Upper lobe of right lung (tissue), 1 donor: ENCODE measurements at regions not wholly inside any gene's neighbourhood (a gene's known extent, or its start where the extent isn't known, plus 50 kb on each side); places are given as distances from the start of the nearest gene placed in this dataset.

ENCODE experiments used
- ATAC-seq: fragments of 200-7000 bp; cut with Tn5 transposase; one replicate; pipeline ENCODE4 v1.9.1; 2020; ENCODE audit warnings: mild to moderate bottlenecking, moderate library complexity
- DNase-seq: peaks from one replicate; pipeline ENCODE4 v3.0.0-alpha.2; 2020
- H3K27ac ChIP-seq: fragments of 200-600 bp; one replicate; pipeline ENCODE4 v1.8.0; 2022
- H3K27me3 ChIP-seq: fragments of 200-600 bp; one replicate; pipeline ENCODE4 v1.8.0; 2022; ENCODE audit warnings: mild to moderate bottlenecking
- H3K36me3 ChIP-seq: fragments of 200-600 bp; one replicate; pipeline ENCODE4 v1.8.0; 2022
- H3K4me1 ChIP-seq: fragments of 200-600 bp; one replicate; pipeline ENCODE4 v1.8.0; 2022
- H3K4me3 ChIP-seq: fragments of 200-600 bp; one replicate; pipeline ENCODE4 v1.8.0; 2022; ENCODE audit warnings: mild to moderate bottlenecking
- H3K9me3 ChIP-seq: fragments of 200-600 bp; one replicate; pipeline ENCODE4 v1.8.0; 2022
- CTCF ChIP-seq: fragments of 200-600 bp; IDR thresholded peaks from one replicate; pipeline ENCODE4 v1.8.0; 2022; ENCODE audit warnings: antibody characterized with exemption
- intact Hi-C: fragments of 100-400 bp; cut with DNase I; formaldehyde crosslinking; loops from one replicate; pipeline ENCODE4 v1.11.0; 2022
- donor health status: DM: no; HTN: yes; CAD: no; lungs with severe emphysema.

- no peaks in the 10 kb centered on the region for H3K36me3 ChIP-seq
- no peak for ATAC-seq
- H3K4me1 ChIP-seq: no peaks in the 10 kb centered on the region
- no peak for TF ChIP-seq CTCF
- no peak overlapping the region for H3K27ac ChIP-seq
- H3K4me3 ChIP-seq: no peak overlapping the region
- DNase-seq: no peak
- H3K27me3 ChIP-seq: no peaks in the 10 kb centered on the region
- no peaks in the 10 kb centered on the region for H3K9me3 ChIP-seq
- intact Hi-C loops: no loop called here
Observed at GRCh38 chr9:26335116-26335515, 557.5 kb downstream of the CAAP1 start.

- no peak for ATAC-seq
- intact Hi-C loops: no loop called here
- H3K27me3 ChIP-seq: no peaks in the 10 kb centered on the region
- no peak for DNase-seq
- no peak for TF ChIP-seq CTCF
- H3K9me3 ChIP-seq: no peaks in the 10 kb centered on the region
- no peak overlapping the region for H3K27ac ChIP-seq
- H3K4me1 ChIP-seq: no peaks in the 10 kb centered on the region
- H3K36me3 ChIP-seq: no peaks in the 10 kb centered on the region
- no peak overlapping the region for H3K4me3 ChIP-seq
Observed at GRCh38 chr9:26334706-26335105, 557.9 kb downstream of the CAAP1 start.

GRCh38 chr9:26331223-26331622 lies 561.4 kb downstream of the CAAP1 start:
- TF ChIP-seq CTCF: no peak
- DNase-seq: no peak
- Histone ChIP-seq H3K27me3 (no peaks in the 10 kb centered on the region), H3K4me3 (no peak overlapping the region), H3K36me3 (no peaks in the 10 kb centered on the region), H3K4me1 (no peaks in the 10 kb centered on the region), H3K27ac (no peak overlapping the region), H3K9me3 (no peaks in the 10 kb centered on the region)
- ATAC-seq: no peak
- intact Hi-C loops: no loop called here

- ATAC-seq (no peak), DNase-seq (no peak)
- no peak for TF ChIP-seq CTCF
- no peaks in the 10 kb centered on the region for H3K36me3 ChIP-seq
- H3K27ac ChIP-seq: no peak overlapping the region
- H3K4me1 ChIP-seq: no peaks in the 10 kb centered on the region
- H3K27me3 ChIP-seq: no peaks in the 10 kb centered on the region
- no peaks in the 10 kb centered on the region for H3K9me3 ChIP-seq
- intact Hi-C loops: no loop called here
- no peak overlapping the region for H3K4me3 ChIP-seq
Observed at GRCh38 chr9:26329974-26330373, 562.6 kb downstream of the CAAP1 start.

GRCh38 chr9:26326563-26326962 lies 566.0 kb downstream of the CAAP1 start:
- H3K9me3 ChIP-seq: no peaks in the 10 kb centered on the region
- DNase-seq (no peak), ATAC-seq (peak; percentile 78)
- H3K36me3 ChIP-seq: no peaks in the 10 kb centered on the region
- intact Hi-C loops: no loop called here
- no peak overlapping the region for H3K27ac ChIP-seq
- H3K4me3 ChIP-seq: no peak overlapping the region
- peak; percentile 78 for TF ChIP-seq CTCF
- H3K4me1 ChIP-seq: no peaks in the 10 kb centered on the region
- H3K27me3 ChIP-seq: no peaks in the 10 kb centered on the region

- Histone ChIP-seq H3K27me3 (no peaks in the 10 kb centered on the region), H3K36me3 (no peaks in the 10 kb centered on the region), H3K4me3 (no peak overlapping the region), H3K27ac (no peak overlapping the region), H3K4me1 (no peaks in the 10 kb centered on the region), H3K9me3 (no peaks in the 10 kb centered on the region)
- intact Hi-C loops: no loop called here
- no peak for TF ChIP-seq CTCF
- ATAC-seq (no peak), DNase-seq (no peak)
Observed at GRCh38 chr9:26325444-26325829, 567.2 kb downstream of the CAAP1 start.
